Activated CD4-positive, alpha-beta T cell treated with anti-CD3 and anti-CD28 coated beads for 36 hours (primary cell): ENCODE measurements at regions not wholly inside any gene's neighbourhood (a gene's known extent, or its start where the extent isn't known, plus 50 kb on each side); places are given as distances from the start of the nearest gene placed in this dataset.

Source experiments
- ATAC-seq: fragments of 200-7000 bp; cut with Tn5 transposase; one replicate; pipeline ENCODE4 v1.10.0; 2021; ENCODE audit warnings: mild to moderate bottlenecking, moderate library complexity
- CTCF ChIA-PET: fragments of 350-600 bp; sonication (Branson Sonifier 250); formaldehyde crosslinking; loops from one replicate; lab custom pipeline; 2021; ENCODE audit warnings: antibody characterized with exemption; lab: Charles Lee
- POLR2A ChIA-PET: fragments of 350-600 bp; sonication (Branson Sonifier 250); formaldehyde crosslinking; loops from one replicate; lab custom pipeline; 2021; ENCODE audit warnings: antibody characterized with exemption, inconsistent platforms; lab: Charles Lee
- DNase-seq: peaks from one replicate; pipeline ENCODE4 v3.0.0-alpha.2; 2020
- H3K27ac Mint-ChIP-seq: one replicate; pipeline ENCODE4 v1.8.0; 2021; ENCODE audit warnings: mixed read lengths
- H3K27me3 Mint-ChIP-seq: one replicate; pipeline ENCODE4 v1.8.0; 2021; ENCODE audit warnings: mixed read lengths
- H3K36me3 Mint-ChIP-seq: one replicate; pipeline ENCODE4 v1.8.0; 2021; ENCODE audit warnings: low read depth, mixed read lengths
- H3K4me1 Mint-ChIP-seq: one replicate; pipeline ENCODE4 v1.8.0; 2021; ENCODE audit warnings: mixed read lengths
- H3K4me3 Mint-ChIP-seq: one replicate; pipeline ENCODE4 v1.8.0; 2021; ENCODE audit warnings: mild to moderate bottlenecking, moderate library complexity, mixed read lengths
- H3K9me3 Mint-ChIP-seq: one replicate; pipeline ENCODE4 v1.8.0; 2021; ENCODE audit warnings: low read depth, mixed read lengths
- intact Hi-C, 2 experiments: fragments of 100-400 bp; cut with DNase I in 1 of 2; cut with micrococcal nuclease in 1 of 2; formaldehyde crosslinking; loops; one replicate each; pipeline versions ENCODE4 v1.14.2 to v1.15.1; 2022 to 2024; cut with DNase I, micrococcal nuclease

- H3K4me3 Mint-ChIP-seq: no peak overlapping the region
- H3K4me1 Mint-ChIP-seq: no peaks in the 10 kb centered on the region
- H3K27me3 Mint-ChIP-seq: no peaks in the 10 kb centered on the region
- no peak for ATAC-seq
- no peaks in the 10 kb centered on the region for H3K9me3 Mint-ChIP-seq
- DNase-seq: no peak
- H3K36me3 Mint-ChIP-seq: no peaks in the 10 kb centered on the region
- POLR2A ChIA-PET: no interaction called here
- CTCF ChIA-PET: no interaction called here
- H3K27ac Mint-ChIP-seq: no peak overlapping the region
- intact Hi-C loops: no loop called here
Observed at GRCh38 chr4:174438711-174439110, 83.6 kb downstream of the HPGD start.

GRCh38 chr4:174437749-174438148 lies 84.5 kb downstream of the HPGD start:
- intact Hi-C loops: no loop called here
- CTCF ChIA-PET: no interaction called here
- Mint-ChIP-seq H3K9me3 (peaks cover 3% of the 10 kb centered on the region), H3K4me1 (no peaks in the 10 kb centered on the region), H3K36me3 (no peaks in the 10 kb centered on the region), H3K27ac (no peak overlapping the region), H3K27me3 (no peaks in the 10 kb centered on the region), H3K4me3 (no peak overlapping the region)
- POLR2A ChIA-PET: no interaction called here
- ATAC-seq (no peak), DNase-seq (no peak)

- Mint-ChIP-seq H3K27ac (no peak overlapping the region), H3K4me1 (no peaks in the 10 kb centered on the region), H3K36me3 (no peaks in the 10 kb centered on the region), H3K4me3 (no peak overlapping the region), H3K27me3 (no peaks in the 10 kb centered on the region), H3K9me3 (peaks cover 3% of the 10 kb centered on the region)
- ChIA-PET CTCF (no interaction called here), POLR2A (no interaction called here)
- DNase-seq (no peak), ATAC-seq (no peak)
- intact Hi-C loops: no loop called here
Observed at GRCh38 chr4:174437324-174437723, 85.0 kb downstream of the HPGD start.

- Mint-ChIP-seq H3K4me3 (no peak overlapping the region), H3K9me3 (peaks cover 3% of the 10 kb centered on the region), H3K36me3 (no peaks in the 10 kb centered on the region), H3K27me3 (no peaks in the 10 kb centered on the region), H3K4me1 (no peaks in the 10 kb centered on the region), H3K27ac (no peak overlapping the region)
- no peak for ATAC-seq
- DNase-seq: no peak
- ChIA-PET CTCF (no interaction called here), POLR2A (no interaction called here)
- intact Hi-C loops: no loop called here
Observed at GRCh38 chr4:174436377-174436776, 85.9 kb downstream of the HPGD start.

- H3K27ac Mint-ChIP-seq: no peak overlapping the region
- H3K27me3 Mint-ChIP-seq: no peaks in the 10 kb centered on the region
- H3K36me3 Mint-ChIP-seq: no peaks in the 10 kb centered on the region
- H3K4me3 Mint-ChIP-seq: no peak overlapping the region
- H3K4me1 Mint-ChIP-seq: no peaks in the 10 kb centered on the region
- ATAC-seq (no peak), DNase-seq (no peak)
- peaks cover 3% of the 10 kb centered on the region for H3K9me3 Mint-ChIP-seq
- ChIA-PET CTCF (no interaction called here), POLR2A (no interaction called here)
- intact Hi-C loops: no loop called here
Observed at GRCh38 chr4:174435974-174436373, 86.3 kb downstream of the HPGD start.

GRCh38 chr4:174434455-174434854 lies 87.8 kb downstream of the HPGD start:
- intact Hi-C loops: no loop called here
- DNase-seq: no peak
- no peak overlapping the region for H3K4me3 Mint-ChIP-seq
- H3K27ac Mint-ChIP-seq: no peak overlapping the region
- no peaks in the 10 kb centered on the region for H3K27me3 Mint-ChIP-seq
- POLR2A ChIA-PET: no interaction called here
- no peaks in the 10 kb centered on the region for H3K36me3 Mint-ChIP-seq
- CTCF ChIA-PET: no interaction called here
- H3K9me3 Mint-ChIP-seq: peaks cover 3% of the 10 kb centered on the region
- no peaks in the 10 kb centered on the region for H3K4me1 Mint-ChIP-seq
- no peak for ATAC-seq

- no peak for DNase-seq
- ATAC-seq: no peak
- Mint-ChIP-seq H3K27me3 (peaks cover 5% of the 10 kb centered on the region), H3K4me1 (no peaks in the 10 kb centered on the region), H3K27ac (no peak overlapping the region), H3K9me3 (peaks cover 3% of the 10 kb centered on the region), H3K36me3 (no peaks in the 10 kb centered on the region), H3K4me3 (no peak overlapping the region)
- POLR2A ChIA-PET: no interaction called here
- intact Hi-C loops: no loop called here
- CTCF ChIA-PET: no interaction called here
Observed at GRCh38 chr4:174430576-174430975, 91.7 kb downstream of the HPGD start.

GRCh38 chr4:174429701-174430410 lies 92.4 kb downstream of the HPGD start:
- Mint-ChIP-seq H3K27ac (no peak overlapping the region), H3K27me3 (peaks cover 5% of the 10 kb centered on the region), H3K9me3 (peaks cover 3% of the 10 kb centered on the region), H3K4me1 (no peaks in the 10 kb centered on the region), H3K4me3 (no peak overlapping the region), H3K36me3 (no peaks in the 10 kb centered on the region)
- ATAC-seq (no peak), DNase-seq (no peak)
- intact Hi-C loops: no loop called here
- ChIA-PET CTCF (no interaction called here), POLR2A (no interaction called here)

GRCh38 chr4:174427571-174428140 lies 94.6 kb downstream of the HPGD start:
- no peak for ATAC-seq
- intact Hi-C loops: no loop called here
- POLR2A ChIA-PET: no interaction called here

GRCh38 chr4:174425669-174426068 lies 96.6 kb downstream of the HPGD start:
- no peak overlapping the region for H3K27ac Mint-ChIP-seq
- H3K36me3 Mint-ChIP-seq: no peaks in the 10 kb centered on the region
- H3K4me1 Mint-ChIP-seq: peaks cover 12% of the 10 kb centered on the region
- intact Hi-C loops: no loop called here
- no peak overlapping the region for H3K4me3 Mint-ChIP-seq
- DNase-seq: no peak
- no peak for ATAC-seq
- ChIA-PET POLR2A (no interaction called here), CTCF (interaction anchor here (0.7 kb wide), 1 partner anchor 250 kb away, joined by 3 read pairs; no protein-coding TSS in a partner anchor)
- peaks cover 8% of the 10 kb centered on the region for H3K27me3 Mint-ChIP-seq
- H3K9me3 Mint-ChIP-seq: no peaks in the 10 kb centered on the region

More at GRCh38 chr4:174427571-174428140, 94.6 kb downstream of the HPGD start:
- H3K27me3 Mint-ChIP-seq: peaks cover 7% of the 10 kb centered on the region
- CTCF ChIA-PET: interaction anchor here (0.6 kb wide), 2 partner anchors 62 to 1418 kb away, joined by 3 to 5 read pairs; no protein-coding TSS in a partner anchor
- H3K36me3 Mint-ChIP-seq: no peaks in the 10 kb centered on the region
- DNase-seq: no peak
- H3K9me3 Mint-ChIP-seq: no peaks in the 10 kb centered on the region
- no peak overlapping the region for H3K27ac Mint-ChIP-seq
- H3K4me3 Mint-ChIP-seq: no peak overlapping the region
- peaks cover 10% of the 10 kb centered on the region for H3K4me1 Mint-ChIP-seq

GRCh38 chr4:174423257-174423944 lies 98.9 kb downstream of the HPGD start:
- peak; percentile 96 for ATAC-seq

More at GRCh38 chr4:174423257-174423944, 98.9 kb downstream of the HPGD start:
- intact Hi-C loops: loop anchor here in 1 of 2 experiments (5.0 kb wide), 1 partner anchor 209 kb away; no protein-coding TSS in a partner anchor
- Mint-ChIP-seq H3K27me3 (peaks cover 12% of the 10 kb centered on the region), H3K27ac (no peak overlapping the region), H3K9me3 (no peaks in the 10 kb centered on the region), H3K4me3 (peak overlapping the region; percentile 3), H3K4me1 (peaks cover 18% of the 10 kb centered on the region), H3K36me3 (no peaks in the 10 kb centered on the region)
- POLR2A ChIA-PET: interaction anchor here (1.0 kb wide), 2 partner anchors 64 to 98 kb away, joined by 3 to 4 read pairs; partner anchors contain the start of gene HPGD
- DNase-seq: peak; percentile 49
- CTCF ChIA-PET: interaction anchor here (0.5 to 0.8 kb wide), 2 partner anchors 31 to 188 kb away, joined by 3 to 4 read pairs; no protein-coding TSS in a partner anchor
